ENCODE measurements at regions not wholly inside any gene's neighbourhood (a gene's known extent, or its start where the extent isn't known, plus 50 kb on each side); places are given as distances from the start of the nearest gene placed in this dataset.

DNA sequence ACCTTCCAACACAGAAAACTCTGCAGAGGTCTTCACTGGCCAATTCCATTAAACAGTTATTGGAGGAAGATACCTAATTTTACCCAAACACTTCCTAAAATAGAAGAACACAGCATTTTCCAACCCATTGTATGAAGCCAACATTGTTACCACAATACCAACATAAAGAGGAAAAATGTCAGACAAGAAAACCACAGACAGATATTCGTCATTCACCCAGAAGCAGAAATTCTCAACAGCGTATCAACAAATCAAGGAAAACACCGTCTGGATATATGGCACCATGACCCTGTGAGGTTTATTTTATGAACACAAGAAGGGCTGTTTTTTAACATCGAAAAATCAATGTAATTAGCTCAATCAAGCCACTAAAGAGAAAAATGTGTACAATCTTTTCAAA, 255.6 kb downstream of the ASMT start:
- no peak for TF ChIP-seq EZH2 (IDR thresholded peaks at IDR 0.05; ENCODE audit: low read length, missing control alignments)
- TF ChIP-seq, protein P1, sequence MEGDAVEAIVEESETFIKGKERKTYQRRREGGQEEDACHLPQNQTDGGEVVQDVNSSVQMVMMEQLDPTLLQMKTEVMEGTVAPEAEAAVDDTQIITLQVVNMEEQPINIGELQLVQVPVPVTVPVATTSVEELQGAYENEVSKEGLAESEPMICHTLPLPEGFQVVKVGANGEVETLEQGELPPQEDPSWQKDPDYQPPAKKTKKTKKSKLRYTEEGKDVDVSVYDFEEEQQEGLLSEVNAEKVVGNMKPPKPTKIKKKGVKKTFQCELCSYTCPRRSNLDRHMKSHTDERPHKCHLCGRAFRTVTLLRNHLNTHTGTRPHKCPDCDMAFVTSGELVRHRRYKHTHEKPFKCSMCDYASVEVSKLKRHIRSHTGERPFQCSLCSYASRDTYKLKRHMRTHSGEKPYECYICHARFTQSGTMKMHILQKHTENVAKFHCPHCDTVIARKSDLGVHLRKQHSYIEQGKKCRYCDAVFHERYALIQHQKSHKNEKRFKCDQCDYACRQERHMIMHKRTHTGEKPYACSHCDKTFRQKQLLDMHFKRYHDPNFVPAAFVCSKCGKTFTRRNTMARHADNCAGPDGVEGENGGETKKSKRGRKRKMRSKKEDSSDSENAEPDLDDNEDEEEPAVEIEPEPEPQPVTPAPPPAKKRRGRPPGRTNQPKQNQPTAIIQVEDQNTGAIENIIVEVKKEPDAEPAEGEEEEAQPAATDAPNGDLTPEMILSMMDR (conservative IDR thresholded peaks at IDR 0.05 in 1 of 2, IDR thresholded peaks at IDR 0.05 in 1 of 2; ENCODE audit: low read depth in 1 of 2, low read length in 2 of 2): no peak

Data from fibroblast of lung (primary cell).